NCI-H226 (cell line): ENCODE measurements at regions not wholly inside any gene's neighbourhood (a gene's known extent, or its start where the extent isn't known, plus 50 kb on each side); places are given as distances from the start of the nearest gene placed in this dataset.

Experiments
- DNase-seq: peaks from one replicate; pipeline ENCODE4 v3.0.0-alpha.2; 2015

GRCh38 chr5:5929291-5930020 is 448.9 kb downstream of the MED10 start:
- no peak for DNase-seq

GRCh38 chr5:5925191-5925590 is 453.2 kb downstream of the MED10 start:
- no peak for DNase-seq

- DNase-seq = no peak
These were observed 458.9 kb downstream of the MED10 start for GRCh38 chr5:5919411-5919810.

GRCh38 chr5:5906778-5907177 is 471.6 kb downstream of the MED10 start:
- DNase-seq = no peak

- no peak for DNase-seq
These were observed 473.2 kb downstream of the MED10 start for GRCh38 chr5:5905186-5905585.

- no peak for DNase-seq
These were observed 474.2 kb downstream of the MED10 start for GRCh38 chr5:5904113-5904512.

GRCh38 chr5:5902678-5903646 is 475.4 kb downstream of the MED10 start:
- no peak for DNase-seq

- no peak for DNase-seq
These were observed 477.9 kb downstream of the ICE1 start for GRCh38 chr5:5900350-5900749.

GRCh38 chr5:5899716-5900115 is 477.2 kb downstream of the ICE1 start:
- no peak for DNase-seq

- DNase-seq = no peak
These were observed 465.8 kb downstream of the ICE1 start for GRCh38 chr5:5888284-5888683.

- no peak for DNase-seq
These were observed 465.4 kb downstream of the ICE1 start for GRCh38 chr5:5887833-5888232.

- no peak for DNase-seq
These were observed 464.5 kb downstream of the ICE1 start for GRCh38 chr5:5886812-5887486.

GRCh38 chr5:5886353-5886752 is 463.9 kb downstream of the ICE1 start:
- DNase-seq = no peak

GRCh38 chr5:5885782-5886181 is 463.3 kb downstream of the ICE1 start:
- no peak for DNase-seq

- no peak for DNase-seq
These were observed 462.1 kb downstream of the ICE1 start for GRCh38 chr5:5884593-5884992.

- DNase-seq = no peak
These were observed 461.1 kb downstream of the ICE1 start for GRCh38 chr5:5883562-5883961.

- no peak for DNase-seq
These were observed 460.7 kb downstream of the ICE1 start for GRCh38 chr5:5883146-5883545.

GRCh38 chr5:5882706-5883105 is 460.2 kb downstream of the ICE1 start:
- no peak for DNase-seq

- DNase-seq = no peak
These were observed 458.8 kb downstream of the ICE1 start for GRCh38 chr5:5881294-5881693.

GRCh38 chr5:5880077-5880763 is 457.7 kb downstream of the ICE1 start:
- no peak for DNase-seq

GRCh38 chr5:5857396-5857795 is 434.9 kb downstream of the ICE1 start:
- DNase-seq = no peak

GRCh38 chr5:5854087-5854486 is 431.6 kb downstream of the ICE1 start:
- no peak for DNase-seq

GRCh38 chr5:5838493-5838892 is 416.0 kb downstream of the ICE1 start:
- no peak for DNase-seq
